ENCODE measurements at regions not wholly inside any gene's neighbourhood (a gene's known extent, or its start where the extent isn't known, plus 50 kb on each side); places are given as distances from the start of the nearest gene placed in this dataset.

GRCh38 chr5:163730206-163730756 is 224.9 kb downstream of the MAT2B start:
- TF ChIP-seq, protein P1, sequence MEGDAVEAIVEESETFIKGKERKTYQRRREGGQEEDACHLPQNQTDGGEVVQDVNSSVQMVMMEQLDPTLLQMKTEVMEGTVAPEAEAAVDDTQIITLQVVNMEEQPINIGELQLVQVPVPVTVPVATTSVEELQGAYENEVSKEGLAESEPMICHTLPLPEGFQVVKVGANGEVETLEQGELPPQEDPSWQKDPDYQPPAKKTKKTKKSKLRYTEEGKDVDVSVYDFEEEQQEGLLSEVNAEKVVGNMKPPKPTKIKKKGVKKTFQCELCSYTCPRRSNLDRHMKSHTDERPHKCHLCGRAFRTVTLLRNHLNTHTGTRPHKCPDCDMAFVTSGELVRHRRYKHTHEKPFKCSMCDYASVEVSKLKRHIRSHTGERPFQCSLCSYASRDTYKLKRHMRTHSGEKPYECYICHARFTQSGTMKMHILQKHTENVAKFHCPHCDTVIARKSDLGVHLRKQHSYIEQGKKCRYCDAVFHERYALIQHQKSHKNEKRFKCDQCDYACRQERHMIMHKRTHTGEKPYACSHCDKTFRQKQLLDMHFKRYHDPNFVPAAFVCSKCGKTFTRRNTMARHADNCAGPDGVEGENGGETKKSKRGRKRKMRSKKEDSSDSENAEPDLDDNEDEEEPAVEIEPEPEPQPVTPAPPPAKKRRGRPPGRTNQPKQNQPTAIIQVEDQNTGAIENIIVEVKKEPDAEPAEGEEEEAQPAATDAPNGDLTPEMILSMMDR (optimal IDR thresholded peaks at IDR 0.05 in 1 of 3, IDR thresholded peaks at IDR 0.05 in 1 of 3, conservative IDR thresholded peaks at IDR 0.05 in 1 of 3; ENCODE audit: extremely low read depth in 1 of 3, insufficient read depth in 2 of 3, low read length in 3 of 3): no peak
- TF ChIP-seq EZH2 (IDR thresholded peaks at IDR 0.05; ENCODE audit: low read length): no peak

Data from keratinocyte (primary cell).